Keratinocyte (primary cell): ENCODE measurements at regions not wholly inside any gene's neighbourhood (a gene's known extent, or its start where the extent isn't known, plus 50 kb on each side); places are given as distances from the start of the nearest gene placed in this dataset.

Source experiments
- DNase-seq: peaks from one replicate; pipeline ENCODE4 v3.0.0-alpha.2; 2011; ENCODE audit warnings: low read depth, missing footprints, low spot score
- FAIRE-seq: peaks from 2 replicates; lab custom pipeline; 2011; peaks lifted over from hg19 to GRCh38; lab: Jason Lieb, UNC
- H2AFZ ChIP-seq: 2 replicates; pipeline ENCODE4 v1.6.0; 2012; ENCODE audit warnings: low read length, control low read depth, inconsistent platforms; ENCODE audit not compliant: control insufficient read depth
- H3K27ac ChIP-seq: 2 replicates; pipeline ENCODE4 v1.5.1; 2011; ENCODE audit warnings: low read length; ENCODE audit not compliant: control insufficient read depth, insufficient read depth
- H3K27me3 ChIP-seq: 3 replicates; pipeline ENCODE4 v1.6.0; 2011; ENCODE audit warnings: low read length; ENCODE audit not compliant: control insufficient read depth, insufficient read depth; ENCODE audit errors: extremely low read depth
- H3K36me3 ChIP-seq, 2 experiments: 2 replicates in 1 of 2; 3 replicates in 1 of 2; pipeline ENCODE4 v1.5.1; 2011; ENCODE audit warnings: low read length in 2 of 2, mild to moderate bottlenecking in 1 of 2; ENCODE audit not compliant: control insufficient read depth in 2 of 2, insufficient read depth in 2 of 2; ENCODE audit errors: extremely low read depth in 1 of 2
- H3K4me1 ChIP-seq: 3 replicates; pipeline ENCODE4 v1.5.1; 2011; ENCODE audit warnings: low read length; ENCODE audit not compliant: control insufficient read depth, insufficient read depth; ENCODE audit errors: extremely low read depth
- H3K4me2 ChIP-seq: 3 replicates; pipeline ENCODE4 v1.6.0; 2011; ENCODE audit warnings: low read depth, low read length; ENCODE audit not compliant: control insufficient read depth, insufficient read depth; ENCODE audit errors: extremely low read depth
- H3K4me3 ChIP-seq, 3 experiments: fragments of 200-600 bp in 1 of 3; sonication (generic) in 1 of 3; 2 replicates in 2 of 3; 3 replicates in 1 of 3; pipeline ENCODE4 v1.5.1; 2011 to 2016; ENCODE audit warnings: low read length in 3 of 3, mild to moderate bottlenecking in 3 of 3, control low read depth in 2 of 3, inconsistent platforms in 1 of 3, low read depth in 1 of 3, mixed read lengths in 1 of 3, mixed run types in 1 of 3, moderate library complexity in 1 of 3; ENCODE audit not compliant: control insufficient read depth in 2 of 3, insufficient read depth in 2 of 3; ENCODE audit errors: extremely low read depth in 1 of 3
- H3K79me2 ChIP-seq: 2 replicates; pipeline ENCODE4 v1.6.0; 2012; ENCODE audit warnings: low read length; ENCODE audit not compliant: control insufficient read depth, insufficient read depth
- H3K9ac ChIP-seq: 3 replicates; pipeline ENCODE4 v1.6.0; 2011; ENCODE audit warnings: low read length; ENCODE audit not compliant: control insufficient read depth, insufficient read depth; ENCODE audit errors: extremely low read depth
- H3K9me1 ChIP-seq: 3 replicates; pipeline ENCODE4 v1.6.0; 2011; ENCODE audit warnings: low read length; ENCODE audit not compliant: control insufficient read depth, insufficient read depth; ENCODE audit errors: extremely low read depth
- H3K9me3 ChIP-seq: 2 replicates; pipeline ENCODE4 v1.5.1; 2012; ENCODE audit warnings: low read depth, low read length; ENCODE audit not compliant: control insufficient read depth
- H4K20me1 ChIP-seq: 3 replicates; pipeline ENCODE4 v1.6.0; 2011; ENCODE audit warnings: low read length; ENCODE audit not compliant: control insufficient read depth, insufficient read depth; ENCODE audit errors: extremely low read depth
- EZH2 ChIP-seq: IDR thresholded peaks from one replicate; pipeline ENCODE4 v1.6.1; 2012; ENCODE audit warnings: inconsistent platforms, mild to moderate bottlenecking, low read length, moderate library complexity
- dilution Hi-C: fragments of 300-500 bp; cut with MboI; formaldehyde crosslinking; loops from one replicate; pipeline ENCODE4 v1.7.0; 2020; ENCODE audit warnings: low sequenced_read_pairs; ENCODE audit not compliant: extremely low pct_ligation_motif_present
- TF ChIP-seq, protein P1 (sequence below), 3 experiments: IDR thresholded peaks in 1 of 3; conservative IDR thresholded peaks in 1 of 3; optimal IDR thresholded peaks in 1 of 3; 2 replicates in 2 of 3; 3 replicates in 1 of 3; pipeline versions ENCODE3 to v1.5.1; 2011; ENCODE audit warnings: low read length in 3 of 3, mild to moderate bottlenecking in 3 of 3, moderate library complexity in 2 of 3, control low read depth in 1 of 3, inconsistent platforms in 1 of 3; ENCODE audit not compliant: insufficient read depth in 2 of 3; ENCODE audit errors: extremely low read depth in 1 of 3

DNA sequence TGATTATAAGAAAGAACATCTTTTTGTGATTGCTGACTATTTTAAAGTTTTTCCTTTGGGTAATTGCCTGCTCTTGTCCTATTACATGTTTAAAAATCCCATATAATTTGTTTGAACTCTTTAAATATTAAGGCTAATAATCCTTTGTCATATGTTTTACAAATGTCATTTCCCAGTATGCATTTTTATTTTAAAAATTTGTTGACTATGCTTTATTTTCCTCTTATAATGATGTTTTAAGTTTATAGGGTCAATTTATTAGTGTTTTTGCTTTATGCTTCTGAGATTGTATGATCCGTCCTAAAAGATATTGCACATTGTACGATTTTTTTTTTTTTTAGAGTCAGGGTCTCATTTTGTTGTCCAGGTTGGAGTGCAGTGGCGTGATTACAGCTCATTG, 297.2 kb downstream of the RNF144B start:
- Histone ChIP-seq H2AFZ (no peak overlapping the region), H3K4me1 (no peaks in the 10 kb centered on the region), H3K9me1 (no peaks in the 10 kb centered on the region), H3K79me2 (no peaks in the 10 kb centered on the region), H3K27me3 (no peaks in the 10 kb centered on the region), H3K9me3 (no peaks in the 10 kb centered on the region), H3K36me3 (no peaks in the 10 kb centered on the region), H3K9ac (no peak overlapping the region), H3K4me2 (no peak overlapping the region), H3K27ac (no peak overlapping the region), H3K4me3 (no peak overlapping the region), H4K20me1 (no peaks in the 10 kb centered on the region)
- no peak for TF ChIP-seq EZH2
- TF ChIP-seq, protein P1, sequence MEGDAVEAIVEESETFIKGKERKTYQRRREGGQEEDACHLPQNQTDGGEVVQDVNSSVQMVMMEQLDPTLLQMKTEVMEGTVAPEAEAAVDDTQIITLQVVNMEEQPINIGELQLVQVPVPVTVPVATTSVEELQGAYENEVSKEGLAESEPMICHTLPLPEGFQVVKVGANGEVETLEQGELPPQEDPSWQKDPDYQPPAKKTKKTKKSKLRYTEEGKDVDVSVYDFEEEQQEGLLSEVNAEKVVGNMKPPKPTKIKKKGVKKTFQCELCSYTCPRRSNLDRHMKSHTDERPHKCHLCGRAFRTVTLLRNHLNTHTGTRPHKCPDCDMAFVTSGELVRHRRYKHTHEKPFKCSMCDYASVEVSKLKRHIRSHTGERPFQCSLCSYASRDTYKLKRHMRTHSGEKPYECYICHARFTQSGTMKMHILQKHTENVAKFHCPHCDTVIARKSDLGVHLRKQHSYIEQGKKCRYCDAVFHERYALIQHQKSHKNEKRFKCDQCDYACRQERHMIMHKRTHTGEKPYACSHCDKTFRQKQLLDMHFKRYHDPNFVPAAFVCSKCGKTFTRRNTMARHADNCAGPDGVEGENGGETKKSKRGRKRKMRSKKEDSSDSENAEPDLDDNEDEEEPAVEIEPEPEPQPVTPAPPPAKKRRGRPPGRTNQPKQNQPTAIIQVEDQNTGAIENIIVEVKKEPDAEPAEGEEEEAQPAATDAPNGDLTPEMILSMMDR (optimal IDR thresholded peaks at IDR 0.05 in 1 of 3, IDR thresholded peaks at IDR 0.05 in 1 of 3, conservative IDR thresholded peaks at IDR 0.05 in 1 of 3; ENCODE audit: extremely low read depth in 1 of 3, insufficient read depth in 2 of 3, low read length in 3 of 3), result no peak
- dilution Hi-C loops, result no loop called here
- no peak for FAIRE-seq
- no peak for DNase-seq

DNA sequence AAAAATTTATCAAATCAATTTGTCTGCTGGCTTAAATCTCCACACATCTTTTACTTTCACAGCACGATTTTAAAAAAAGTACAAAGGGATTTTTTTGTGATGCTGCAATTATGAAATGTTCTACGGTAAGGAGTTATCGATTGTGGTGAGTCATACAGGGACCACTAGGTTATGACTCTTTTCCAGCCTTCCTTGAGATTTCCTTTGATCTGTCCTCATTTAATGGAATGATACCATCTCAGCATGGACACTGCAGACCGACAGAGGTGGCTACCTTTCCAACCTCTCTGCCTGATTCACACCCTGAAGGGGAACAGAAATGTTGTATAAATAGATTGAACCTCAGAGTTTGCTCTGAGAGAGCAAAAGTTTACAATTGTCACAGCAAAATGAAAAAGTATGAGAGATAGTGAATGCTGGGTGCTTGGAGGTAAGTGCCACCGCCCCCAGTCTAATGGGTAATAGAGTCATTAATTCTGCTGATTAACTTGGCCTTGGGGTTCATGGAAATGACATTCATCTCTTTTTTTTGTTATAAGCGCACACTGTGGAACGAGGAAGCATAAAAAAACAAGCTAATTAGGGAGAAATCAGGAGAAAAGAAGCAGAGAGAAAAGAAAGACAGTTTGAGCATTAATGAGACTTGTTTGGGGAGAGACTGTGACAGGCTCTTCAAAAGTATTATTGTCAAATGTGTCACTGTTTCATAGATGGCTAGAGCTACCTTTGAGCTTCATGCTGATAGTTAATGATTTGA, 306.0 kb downstream of the RNF144B start:
- no peak overlapping the region for H2AFZ ChIP-seq
- dilution Hi-C loops, result no loop called here
- no peak overlapping the region for H3K4me3 ChIP-seq
- FAIRE-seq, result no peak
- H3K79me2 ChIP-seq, result no peaks in the 10 kb centered on the region
- DNase-seq, result no peak
- H3K27ac ChIP-seq, result no peak overlapping the region
- H3K9me3 ChIP-seq, result no peaks in the 10 kb centered on the region
- H3K36me3 ChIP-seq, result no peaks in the 10 kb centered on the region
- no peaks in the 10 kb centered on the region for H3K9me1 ChIP-seq
- H3K27me3 ChIP-seq, result no peaks in the 10 kb centered on the region
- no peak overlapping the region for H3K4me2 ChIP-seq
- no peaks in the 10 kb centered on the region for H3K4me1 ChIP-seq
- no peak overlapping the region for H3K9ac ChIP-seq
- TF ChIP-seq, protein P1 (optimal IDR thresholded peaks at IDR 0.05 in 1 of 3, IDR thresholded peaks at IDR 0.05 in 1 of 3, conservative IDR thresholded peaks at IDR 0.05 in 1 of 3; ENCODE audit: extremely low read depth in 1 of 3, insufficient read depth in 2 of 3, low read length in 3 of 3), result no peak
- TF ChIP-seq EZH2, result no peak
- H4K20me1 ChIP-seq, result no peaks in the 10 kb centered on the region
